Mesendoderm (in vitro differentiated cells): ENCODE measurements at regions not wholly inside any gene's neighbourhood (a gene's known extent, or its start where the extent isn't known, plus 50 kb on each side); places are given as distances from the start of the nearest gene placed in this dataset.

Source experiments
- DNase-seq: peaks from one replicate; pipeline ENCODE4 v3.0.0; 2013
- H2AK5ac ChIP-seq: 2 replicates; pipeline ENCODE4 v1.6.1; 2013; ENCODE audit warnings: low read length, inconsistent platforms
- H2BK120ac ChIP-seq: 2 replicates; pipeline ENCODE4 v1.6.1; 2013; ENCODE audit warnings: low read depth, mild to moderate bottlenecking, low read length, moderate library complexity, mixed read lengths
- H2BK15ac ChIP-seq: replicated peaks from 2 replicates; pipeline ENCODE4 v1.6.1; 2013; ENCODE audit warnings: low read depth, mild to moderate bottlenecking, moderate library complexity
- H2BK5ac ChIP-seq: 2 replicates; pipeline ENCODE4 v1.6.1; 2013; ENCODE audit warnings: low read length, inconsistent platforms
- H3K18ac ChIP-seq: 2 replicates; pipeline ENCODE4 v1.6.1; 2013; ENCODE audit warnings: mild to moderate bottlenecking, low read length, mixed read lengths
- H3K23ac ChIP-seq: one replicate; pipeline ENCODE4 v1.6.1; 2013; ENCODE audit warnings: low read length
- H3K27ac ChIP-seq: 2 replicates; pipeline ENCODE4 v1.5.1; 2013; ENCODE audit warnings: low read depth, mild to moderate bottlenecking, inconsistent platforms, low read length, moderate library complexity
- H3K27me3 ChIP-seq: 2 replicates; pipeline ENCODE4 v1.6.1; 2013; ENCODE audit warnings: low read length, control low read depth, mild to moderate bottlenecking, inconsistent platforms; ENCODE audit not compliant: insufficient read depth, poor library complexity
- H3K36me3 ChIP-seq: 2 replicates; pipeline ENCODE4 v1.6.1; 2013; ENCODE audit warnings: low read length, inconsistent platforms; ENCODE audit not compliant: control insufficient read depth, insufficient read depth
- H3K4ac ChIP-seq: one replicate; pipeline ENCODE4 v1.6.1; 2013; ENCODE audit warnings: low read depth, mild to moderate bottlenecking, low read length, moderate library complexity
- H3K4me1 ChIP-seq: 2 replicates; pipeline ENCODE4 v1.6.1; 2013; ENCODE audit warnings: low read depth, low read length, inconsistent platforms; ENCODE audit not compliant: control insufficient read depth
- H3K4me2 ChIP-seq: 2 replicates; pipeline ENCODE4 v1.6.1; 2013; ENCODE audit warnings: low read length
- H3K4me3 ChIP-seq: 2 replicates; pipeline ENCODE4 v1.5.1; 2013; ENCODE audit warnings: mild to moderate bottlenecking, low read length
- H3K56ac ChIP-seq: one replicate; pipeline ENCODE4 v1.6.1; 2013; ENCODE audit warnings: low read length
- H3K79me1 ChIP-seq: 2 replicates; pipeline ENCODE4 v1.6.1; 2013; ENCODE audit warnings: low read length, inconsistent platforms
- H3K79me2 ChIP-seq: 2 replicates; pipeline ENCODE4 v1.6.1; 2013; ENCODE audit warnings: mild to moderate bottlenecking, low read length; ENCODE audit not compliant: control insufficient read depth, insufficient read depth
- H3K9ac ChIP-seq: 2 replicates; pipeline ENCODE4 v1.6.1; 2013; ENCODE audit warnings: low read length, inconsistent platforms
- H4K5ac ChIP-seq: one replicate; pipeline ENCODE4 v1.6.1; 2013; ENCODE audit warnings: low read length
- H4K8ac ChIP-seq: one replicate; pipeline ENCODE4 v1.6.1; 2013; ENCODE audit warnings: low read depth, mild to moderate bottlenecking, control low read depth, low read length, moderate library complexity
- WGBS: extraction: QIAGEN DNeasy Blood & Tissue Kit; methylation state at CpG from one replicate; pipeline ENCODE4 v1.1.7; 2013; ENCODE audit warnings: low lambda C conversion rate, missing lambda C conversion rate; ENCODE audit not compliant: insufficient coverage; ENCODE audit errors: extremely low coverage; 5-methylcytosine and 5-hydroxymethylcytosine counted together

DNA sequence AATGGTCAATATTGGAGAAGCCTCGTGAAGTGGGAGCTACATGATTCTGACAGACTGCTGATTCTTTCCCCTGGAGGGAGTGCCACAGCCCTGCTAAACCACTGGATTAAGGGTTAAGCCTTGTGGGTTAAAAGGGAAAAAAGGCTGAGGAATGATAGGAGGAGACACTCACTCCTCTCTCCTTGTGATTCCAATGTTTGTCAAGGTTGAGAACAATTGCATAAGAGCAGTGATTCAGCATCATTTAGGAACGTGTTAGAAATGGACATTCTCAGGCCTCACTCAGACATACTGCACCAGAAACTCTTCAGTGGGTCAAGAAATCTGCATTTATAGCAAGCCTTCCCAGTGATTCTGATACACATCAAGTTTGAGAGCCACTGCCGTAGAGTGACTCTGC, 87.8 kb upstream of the GZMB start:
- H3K4me2 ChIP-seq, result no peak overlapping the region
- no CpG with 5 or more reads among the region's 3 CpGs for WGBS
- no peaks in the 10 kb centered on the region for H3K79me2 ChIP-seq
- H2AK5ac ChIP-seq, result no peak overlapping the region
- no peak overlapping the region for H3K4me3 ChIP-seq
- no peak overlapping the region for H2BK120ac ChIP-seq
- H3K4ac ChIP-seq, result no peak overlapping the region
- no peak overlapping the region for H3K9ac ChIP-seq
- H3K23ac ChIP-seq, result no peak overlapping the region
- H3K27me3 ChIP-seq, result no peaks in the 10 kb centered on the region
- no peaks in the 10 kb centered on the region for H3K4me1 ChIP-seq
- H4K8ac ChIP-seq, result no peak overlapping the region
- H2BK15ac ChIP-seq, result no peak overlapping the region
- H3K27ac ChIP-seq, result no peak overlapping the region
- H3K79me1 ChIP-seq, result no peaks in the 10 kb centered on the region
- no peak overlapping the region for H3K56ac ChIP-seq
- DNase-seq, result no peak
- no peaks in the 10 kb centered on the region for H3K36me3 ChIP-seq
- H4K5ac ChIP-seq, result no peak overlapping the region
- no peak overlapping the region for H2BK5ac ChIP-seq
- H3K18ac ChIP-seq, result no peak overlapping the region

DNA sequence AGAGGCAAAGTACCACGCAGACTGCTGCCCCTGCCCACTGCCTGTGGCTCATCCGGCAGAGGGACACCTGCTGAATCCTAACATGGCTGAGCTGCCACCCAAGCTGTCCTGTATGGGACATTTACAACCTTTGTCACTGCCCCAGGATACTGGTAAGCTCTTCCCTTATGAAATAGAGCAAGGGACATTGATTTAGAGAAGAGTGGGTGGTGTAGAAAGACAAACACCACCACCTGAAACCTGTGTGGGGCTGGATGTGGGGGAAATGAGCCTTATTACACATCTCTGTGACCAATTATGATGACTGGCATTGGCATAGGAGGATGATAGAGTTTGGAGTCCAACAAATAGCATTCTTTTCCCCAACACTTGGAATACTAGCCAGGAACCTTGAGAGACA, 81.2 kb upstream of the GZMB start:
- no peak overlapping the region for H3K9ac ChIP-seq
- no peak overlapping the region for H2BK5ac ChIP-seq
- DNase-seq, result no peak
- no peak overlapping the region for H3K23ac ChIP-seq
- no peak overlapping the region for H3K4me3 ChIP-seq
- no peak overlapping the region for H3K56ac ChIP-seq
- H3K27me3 ChIP-seq, result no peaks in the 10 kb centered on the region
- no peak overlapping the region for H2BK15ac ChIP-seq
- H3K79me1 ChIP-seq, result no peaks in the 10 kb centered on the region
- H2AK5ac ChIP-seq, result no peak overlapping the region
- H3K79me2 ChIP-seq, result no peaks in the 10 kb centered on the region
- H4K8ac ChIP-seq, result no peak overlapping the region
- no CpG with 5 or more reads among the region's 2 CpGs for WGBS
- H2BK120ac ChIP-seq, result no peak overlapping the region
- H3K18ac ChIP-seq, result no peak overlapping the region
- no peak overlapping the region for H3K4me2 ChIP-seq
- H3K4me1 ChIP-seq, result no peaks in the 10 kb centered on the region
- H3K27ac ChIP-seq, result no peak overlapping the region
- no peak overlapping the region for H4K5ac ChIP-seq
- no peaks in the 10 kb centered on the region for H3K36me3 ChIP-seq
- no peak overlapping the region for H3K4ac ChIP-seq

DNA sequence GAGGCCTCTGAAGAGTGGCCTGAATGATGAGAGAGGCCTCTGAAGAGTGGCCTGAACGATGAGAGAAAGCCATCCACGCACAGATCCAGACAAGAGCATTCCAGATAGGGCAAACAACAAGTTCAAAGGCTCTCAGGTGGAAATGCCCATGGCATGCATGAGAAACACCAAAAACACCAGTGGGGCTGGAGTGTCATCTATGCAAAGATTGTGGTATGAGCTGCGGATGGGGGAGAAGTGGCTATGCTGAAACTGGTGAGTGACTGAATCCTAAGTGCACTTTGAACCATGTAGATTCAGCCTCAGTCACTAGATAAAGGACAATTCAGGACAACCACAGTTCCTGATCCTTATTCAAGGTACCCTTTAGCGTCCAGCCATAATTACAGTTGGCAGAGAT, 79.4 kb upstream of the GZMB start:
- no peak overlapping the region for H3K27ac ChIP-seq
- H3K36me3 ChIP-seq, result no peaks in the 10 kb centered on the region
- no peaks in the 10 kb centered on the region for H3K79me2 ChIP-seq
- H3K4me1 ChIP-seq, result no peaks in the 10 kb centered on the region
- H3K4me3 ChIP-seq, result no peak overlapping the region
- no peak overlapping the region for H2BK5ac ChIP-seq
- no peak overlapping the region for H2BK120ac ChIP-seq
- H4K5ac ChIP-seq, result no peak overlapping the region
- no peak overlapping the region for H3K9ac ChIP-seq
- no peak overlapping the region for H2AK5ac ChIP-seq
- no peak for DNase-seq
- H3K27me3 ChIP-seq, result no peaks in the 10 kb centered on the region
- no peak overlapping the region for H3K4me2 ChIP-seq
- H3K56ac ChIP-seq, result no peak overlapping the region
- no peaks in the 10 kb centered on the region for H3K79me1 ChIP-seq
- H3K18ac ChIP-seq, result no peak overlapping the region
- H2BK15ac ChIP-seq, result no peak overlapping the region
- H4K8ac ChIP-seq, result no peak overlapping the region
- no peak overlapping the region for H3K23ac ChIP-seq
- H3K4ac ChIP-seq, result no peak overlapping the region
- WGBS, result no CpG with 5 or more reads among the region's 4 CpGs

DNA sequence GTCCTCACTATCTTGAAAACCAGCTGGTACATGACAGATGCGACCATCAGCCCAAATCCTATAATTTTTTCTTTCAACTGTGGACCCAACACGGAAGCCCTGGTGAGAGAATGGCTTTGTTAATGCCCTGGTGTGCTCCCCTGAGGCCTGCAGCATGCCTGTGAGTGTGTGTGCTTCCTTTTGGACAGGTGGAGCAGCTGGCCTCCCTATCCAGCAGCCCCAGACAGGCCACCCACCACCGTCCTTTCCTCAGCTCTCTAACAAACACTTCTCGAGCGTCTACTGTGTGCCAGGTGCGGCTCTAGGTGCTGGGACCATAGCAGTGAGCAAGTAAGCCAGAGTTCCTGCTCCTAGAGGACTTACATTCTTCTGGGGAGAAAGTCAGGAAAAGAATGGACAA, 78.9 kb upstream of the GZMB start:
- Histone ChIP-seq H2BK5ac (no peak overlapping the region), H3K36me3 (no peaks in the 10 kb centered on the region), H3K79me1 (no peaks in the 10 kb centered on the region), H4K5ac (no peak overlapping the region), H3K4me1 (no peaks in the 10 kb centered on the region), H4K8ac (no peak overlapping the region), H3K4me3 (no peak overlapping the region), H3K9ac (no peak overlapping the region), H3K27ac (no peak overlapping the region), H2BK120ac (no peak overlapping the region), H3K18ac (no peak overlapping the region), H3K56ac (no peak overlapping the region), H3K23ac (no peak overlapping the region), H3K4me2 (no peak overlapping the region), H2BK15ac (no peak overlapping the region), H2AK5ac (no peak overlapping the region), H3K27me3 (no peaks in the 10 kb centered on the region), H3K79me2 (no peaks in the 10 kb centered on the region), H3K4ac (no peak overlapping the region)
- WGBS, result no CpG with 5 or more reads among the region's 6 CpGs
- no peak for DNase-seq

DNA sequence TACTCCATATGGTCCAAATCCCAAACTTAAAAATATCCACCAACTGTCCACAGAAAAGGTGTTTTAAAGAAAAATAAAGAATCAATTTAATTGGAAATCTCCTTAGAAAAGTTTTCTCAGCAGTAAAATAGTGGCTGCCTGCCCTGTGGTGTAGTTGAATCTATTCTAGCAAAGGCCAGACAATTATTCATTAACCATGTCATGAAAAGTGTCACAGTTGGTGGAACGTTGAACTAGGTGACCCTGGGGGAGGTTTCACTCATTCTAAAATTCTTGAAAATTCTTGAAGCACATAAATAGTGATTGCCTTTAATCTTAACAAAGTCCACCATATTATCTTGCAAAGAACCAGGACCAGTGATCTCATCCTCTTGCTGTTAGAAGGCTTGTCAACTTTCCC, 78.4 kb upstream of the GZMB start:
- no peak overlapping the region for H3K27ac ChIP-seq
- no peak overlapping the region for H4K8ac ChIP-seq
- no peak overlapping the region for H2BK5ac ChIP-seq
- H2AK5ac ChIP-seq, result no peak overlapping the region
- no peaks in the 10 kb centered on the region for H3K79me2 ChIP-seq
- H3K79me1 ChIP-seq, result no peaks in the 10 kb centered on the region
- no peak overlapping the region for H3K23ac ChIP-seq
- no peak overlapping the region for H3K4ac ChIP-seq
- H3K36me3 ChIP-seq, result no peaks in the 10 kb centered on the region
- no peak overlapping the region for H4K5ac ChIP-seq
- no peak overlapping the region for H2BK120ac ChIP-seq
- H2BK15ac ChIP-seq, result no peak overlapping the region
- WGBS, result no CpG with 5 or more reads among the region's 1 CpG
- no peak overlapping the region for H3K4me3 ChIP-seq
- H3K4me2 ChIP-seq, result no peak overlapping the region
- H3K56ac ChIP-seq, result no peak overlapping the region
- H3K4me1 ChIP-seq, result no peaks in the 10 kb centered on the region
- no peaks in the 10 kb centered on the region for H3K27me3 ChIP-seq
- H3K18ac ChIP-seq, result no peak overlapping the region
- DNase-seq, result no peak
- no peak overlapping the region for H3K9ac ChIP-seq

DNA sequence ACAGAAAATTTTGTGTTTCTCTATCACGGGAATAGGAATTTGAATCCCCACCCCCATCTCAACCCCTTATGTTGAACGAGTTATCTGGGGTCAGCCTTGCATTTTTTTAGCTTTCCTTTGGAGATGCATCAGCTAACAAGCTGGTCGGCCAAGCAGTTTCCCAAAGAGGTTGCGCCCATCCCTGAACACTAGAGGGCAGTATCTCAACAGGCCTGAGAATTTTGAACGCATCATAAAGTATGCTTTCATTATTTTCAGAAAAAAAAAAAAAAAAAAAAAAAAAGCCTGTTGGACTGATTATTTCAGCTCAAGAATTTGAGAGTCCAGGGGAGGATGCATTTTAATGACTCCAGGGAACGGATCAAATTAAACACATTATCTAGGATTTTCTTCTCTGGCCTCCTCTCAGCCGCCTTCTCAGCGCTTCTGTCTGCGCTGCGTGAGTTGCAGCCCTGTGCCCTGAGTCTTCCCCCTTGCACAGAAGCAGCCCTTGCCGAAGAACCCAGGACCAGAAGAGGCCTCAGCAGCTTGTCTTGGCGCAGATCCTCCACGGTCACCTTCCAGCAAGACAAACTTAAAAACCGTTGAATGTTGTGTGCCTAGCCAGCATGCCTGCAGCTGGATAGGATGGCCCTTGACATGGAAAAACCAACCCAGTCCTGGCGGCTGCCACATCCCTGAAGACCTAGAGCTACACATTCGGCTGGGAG, 76.6 kb upstream of the GZMB start:
- H3K4me1 ChIP-seq, result no peaks in the 10 kb centered on the region
- no CpG with 5 or more reads among the region's 16 CpGs for WGBS
- no peak overlapping the region for H2BK120ac ChIP-seq
- DNase-seq, result peak; percentile 69
- no peak overlapping the region for H3K23ac ChIP-seq
- H2BK15ac ChIP-seq, result no peak overlapping the region
- H3K79me1 ChIP-seq, result no peaks in the 10 kb centered on the region
- no peak overlapping the region for H3K9ac ChIP-seq
- no peak overlapping the region for H3K4ac ChIP-seq
- H3K79me2 ChIP-seq, result no peaks in the 10 kb centered on the region
- H2AK5ac ChIP-seq, result no peak overlapping the region
- H2BK5ac ChIP-seq, result no peak overlapping the region
- no peak overlapping the region for H3K4me3 ChIP-seq
- H3K4me2 ChIP-seq, result no peak overlapping the region
- H4K5ac ChIP-seq, result no peak overlapping the region
- H4K8ac ChIP-seq, result no peak overlapping the region
- H3K36me3 ChIP-seq, result no peaks in the 10 kb centered on the region
- H3K27ac ChIP-seq, result no peak overlapping the region
- H3K18ac ChIP-seq, result no peak overlapping the region
- H3K56ac ChIP-seq, result no peak overlapping the region
- no peaks in the 10 kb centered on the region for H3K27me3 ChIP-seq
